PC-9 (cell line): ENCODE measurements at regions not wholly inside any gene's neighbourhood (a gene's known extent, or its start where the extent isn't known, plus 50 kb on each side); places are given as distances from the start of the nearest gene placed in this dataset.
"Not testable (repeated sequence)": the region's sequence is repeated elsewhere in the genome, so short reads cannot be mapped to it uniquely, and the experiment has no call there.

Experiments used
- EZH2 ChIP-seq: fragments of 200-600 bp; sonication (generic); IDR thresholded peaks from 2 replicates; pipeline ENCODE4 v1.8.0; 2017; ENCODE audit warnings: antibody characterized with exemption, low read depth
- TF ChIP-seq, protein P1 (sequence below): fragments of 200-600 bp; sonication (generic); conservative IDR thresholded peaks from 2 replicates; pipeline ENCODE4 v1.6.1; 2017; ENCODE audit warnings: mixed run types, antibody characterized with exemption, mild to moderate bottlenecking, moderate library complexity

DNA sequence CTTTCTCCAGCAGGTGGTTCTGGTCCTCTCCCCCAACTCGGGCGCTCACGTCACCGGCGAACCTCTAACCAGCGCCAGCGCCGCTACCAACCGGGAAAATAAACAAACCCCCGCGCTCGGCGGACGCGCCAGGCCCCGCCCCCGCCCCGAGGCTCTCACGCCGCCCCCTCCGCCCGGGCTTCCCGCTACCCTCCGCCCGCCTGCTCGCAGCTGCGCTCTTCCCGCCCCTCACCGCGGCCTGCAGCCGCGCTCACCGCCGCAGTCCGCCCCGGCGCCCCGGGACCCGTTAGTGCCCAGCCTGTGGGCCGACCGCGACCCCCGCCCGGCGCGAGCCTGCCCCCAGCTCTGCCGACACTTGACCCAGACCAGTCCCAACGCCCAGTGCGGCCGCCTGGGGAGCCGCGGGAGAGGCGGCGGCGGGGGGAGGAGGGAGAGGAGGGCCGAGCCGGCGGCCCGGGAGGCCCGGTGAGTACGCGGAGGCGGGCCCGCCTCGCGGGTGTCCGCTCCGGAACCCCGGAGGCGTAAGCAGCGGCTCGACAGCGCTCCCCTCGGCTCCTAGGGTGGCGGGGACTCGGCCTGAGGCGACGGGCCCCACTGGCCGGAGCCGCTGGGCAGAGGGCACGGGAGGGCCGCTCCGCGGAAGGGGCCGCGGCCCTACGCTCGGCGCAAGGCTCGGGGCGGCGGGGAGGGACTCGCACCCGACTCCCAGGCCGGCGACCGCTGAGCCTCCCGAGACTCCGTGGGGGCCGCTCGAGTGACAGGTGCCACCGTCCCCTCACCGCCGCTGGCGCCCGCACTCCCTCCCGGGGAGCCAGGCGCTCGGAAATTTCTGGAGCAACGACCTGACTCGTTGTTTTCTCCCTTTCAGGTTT is 63.6 kb upstream of the AGTPBP1 start:
- TF ChIP-seq, protein P1, sequence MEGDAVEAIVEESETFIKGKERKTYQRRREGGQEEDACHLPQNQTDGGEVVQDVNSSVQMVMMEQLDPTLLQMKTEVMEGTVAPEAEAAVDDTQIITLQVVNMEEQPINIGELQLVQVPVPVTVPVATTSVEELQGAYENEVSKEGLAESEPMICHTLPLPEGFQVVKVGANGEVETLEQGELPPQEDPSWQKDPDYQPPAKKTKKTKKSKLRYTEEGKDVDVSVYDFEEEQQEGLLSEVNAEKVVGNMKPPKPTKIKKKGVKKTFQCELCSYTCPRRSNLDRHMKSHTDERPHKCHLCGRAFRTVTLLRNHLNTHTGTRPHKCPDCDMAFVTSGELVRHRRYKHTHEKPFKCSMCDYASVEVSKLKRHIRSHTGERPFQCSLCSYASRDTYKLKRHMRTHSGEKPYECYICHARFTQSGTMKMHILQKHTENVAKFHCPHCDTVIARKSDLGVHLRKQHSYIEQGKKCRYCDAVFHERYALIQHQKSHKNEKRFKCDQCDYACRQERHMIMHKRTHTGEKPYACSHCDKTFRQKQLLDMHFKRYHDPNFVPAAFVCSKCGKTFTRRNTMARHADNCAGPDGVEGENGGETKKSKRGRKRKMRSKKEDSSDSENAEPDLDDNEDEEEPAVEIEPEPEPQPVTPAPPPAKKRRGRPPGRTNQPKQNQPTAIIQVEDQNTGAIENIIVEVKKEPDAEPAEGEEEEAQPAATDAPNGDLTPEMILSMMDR = not testable (repeated sequence)
- not testable (repeated sequence) for TF ChIP-seq EZH2
